ENCODE measurements at regions not wholly inside any gene's neighbourhood (a gene's known extent, or its start where the extent isn't known, plus 50 kb on each side); places are given as distances from the start of the nearest gene placed in this dataset.
"Not testable (repeated sequence)": the region's sequence is repeated elsewhere in the genome, so short reads cannot be mapped to it uniquely, and the experiment has no call there.

GRCh38 chr16:63130942-63131341, 1094.7 kb upstream of the CDH8 start:
- Histone ChIP-seq H3K36me3 (no peaks in the 10 kb centered on the region), H3K9me3 (no peaks in the 10 kb centered on the region), H3K4me1 (no peaks in the 10 kb centered on the region), H3K27me3 (no peaks in the 10 kb centered on the region), H3K4me3 (ENCODE audit: low read depth, low read length) (no peak overlapping the region)
- TF ChIP-seq CTCF (IDR thresholded peaks at IDR 0.05; ENCODE audit: low read depth, low read length): no peak
- no peak for DNase-seq

GRCh38 chr16:63129411-63130125, 1093.3 kb upstream of the CDH8 start:
- no peaks in the 10 kb centered on the region for H3K4me1 ChIP-seq
- no peaks in the 10 kb centered on the region for H3K36me3 ChIP-seq
- no peaks in the 10 kb centered on the region for H3K9me3 ChIP-seq
- TF ChIP-seq CTCF (IDR thresholded peaks at IDR 0.05; ENCODE audit: low read depth, low read length): no peak
- H3K27me3 ChIP-seq: no peaks in the 10 kb centered on the region
- no peak for DNase-seq
- no peak overlapping the region for H3K4me3 ChIP-seq (ENCODE audit: low read depth, low read length)

GRCh38 chr16:63119905-63120304, 1083.7 kb upstream of the CDH8 start:
- not testable (repeated sequence) for H3K4me3 ChIP-seq (ENCODE audit: low read depth, low read length); H3K36me3 ChIP-seq; H3K27me3 ChIP-seq; H3K4me1 ChIP-seq; DNase-seq; H3K9me3 ChIP-seq

- H3K9me3 ChIP-seq: no peaks in the 10 kb centered on the region; the same call in 1 of the 2 replicates
- H3K27me3 ChIP-seq: no peaks in the 10 kb centered on the region
- no peaks in the 10 kb centered on the region for H3K4me1 ChIP-seq
- no peaks in the 10 kb centered on the region for H3K36me3 ChIP-seq
- DNase-seq: no peak
- TF ChIP-seq CTCF (IDR thresholded peaks at IDR 0.05; ENCODE audit: low read depth, low read length): no peak
- no peak overlapping the region for H3K4me3 ChIP-seq (ENCODE audit: low read depth, low read length)
These were observed 1063.8 kb upstream of the CDH8 start for GRCh38 chr16:63100082-63100481.

- Histone ChIP-seq H3K27me3 (no peaks in the 10 kb centered on the region), H3K4me1 (no peaks in the 10 kb centered on the region), H3K9me3 (no peaks in the 10 kb centered on the region; the same call in 1 of the 2 replicates), H3K4me3 (ENCODE audit: low read depth, low read length) (no peak overlapping the region), H3K36me3 (no peaks in the 10 kb centered on the region)
- no peak for DNase-seq
- no peak for TF ChIP-seq CTCF (IDR thresholded peaks at IDR 0.05; ENCODE audit: low read depth, low read length)
These were observed 1060.6 kb upstream of the CDH8 start for GRCh38 chr16:63096857-63097256.

GRCh38 chr16:63092736-63093135, 1056.5 kb upstream of the CDH8 start:
- no peak for DNase-seq
- no peaks in the 10 kb centered on the region for H3K36me3 ChIP-seq
- no peaks in the 10 kb centered on the region for H3K27me3 ChIP-seq
- no peak overlapping the region for H3K4me3 ChIP-seq (ENCODE audit: low read depth, low read length)
- no peak for TF ChIP-seq CTCF (IDR thresholded peaks at IDR 0.05; ENCODE audit: low read depth, low read length)
- no peaks in the 10 kb centered on the region for H3K9me3 ChIP-seq
- no peaks in the 10 kb centered on the region for H3K4me1 ChIP-seq
